ENCODE measurements at regions not wholly inside any gene's neighbourhood (a gene's known extent, or its start where the extent isn't known, plus 50 kb on each side); places are given as distances from the start of the nearest gene placed in this dataset.
"Not testable (repeated sequence)": the region's sequence is repeated elsewhere in the genome, so short reads cannot be mapped to it uniquely, and the experiment has no call there.

- not testable (repeated sequence) for DNase-seq (ENCODE audit: low read depth, low spot score); H3K4me3 ChIP-seq (ENCODE audit: low read length)
Measured at GRCh38 chr13:78056865-78057264, 138.2 kb upstream of the EDNRB start.

GRCh38 chr13:78054157-78054556 is 135.5 kb upstream of the EDNRB start:
- no peak overlapping the region for H3K4me3 ChIP-seq (ENCODE audit: low read length)
- no peak for DNase-seq (ENCODE audit: low read depth, low spot score)

- no peak overlapping the region for H3K4me3 ChIP-seq (ENCODE audit: low read length)
- no peak for DNase-seq (ENCODE audit: low read depth, low spot score)
Measured at GRCh38 chr13:78047151-78047550, 128.5 kb upstream of the EDNRB start.

GRCh38 chr13:78046331-78046730 is 127.7 kb upstream of the EDNRB start:
- H3K4me3 ChIP-seq (ENCODE audit: low read length), result no peak overlapping the region
- DNase-seq (ENCODE audit: low read depth, low spot score), result no peak

GRCh38 chr13:78045916-78046315 is 127.3 kb upstream of the EDNRB start:
- H3K4me3 ChIP-seq (ENCODE audit: low read length), result no peak overlapping the region
- DNase-seq (ENCODE audit: low read depth, low spot score), result no peak

GRCh38 chr13:78041366-78041765 is 122.7 kb upstream of the EDNRB start:
- not testable (repeated sequence) for DNase-seq (ENCODE audit: low read depth, low spot score); H3K4me3 ChIP-seq (ENCODE audit: low read length)

- H3K4me3 ChIP-seq (ENCODE audit: low read length), result no peak overlapping the region
- no peak for DNase-seq (ENCODE audit: low read depth, low spot score)
Measured at GRCh38 chr13:78040205-78040830, 121.7 kb upstream of the EDNRB start.

- DNase-seq (ENCODE audit: low read depth, low spot score), result no peak
- H3K4me3 ChIP-seq (ENCODE audit: low read length), result no peak overlapping the region
Measured at GRCh38 chr13:78036841-78037240, 118.2 kb upstream of the EDNRB start.

GRCh38 chr13:78035500-78035899 is 116.9 kb upstream of the EDNRB start:
- H3K4me3 ChIP-seq (ENCODE audit: low read length), result no peak overlapping the region

GRCh38 chr13:78033509-78033908 is 114.9 kb upstream of the EDNRB start:
- no peak for DNase-seq (ENCODE audit: low read depth, low spot score)
- H3K4me3 ChIP-seq (ENCODE audit: low read length), result no peak overlapping the region

More at GRCh38 chr13:78035500-78035899, 116.9 kb upstream of the EDNRB start:
- no peak for DNase-seq (ENCODE audit: low read depth, low spot score)

GRCh38 chr13:78032132-78032531 is 113.5 kb upstream of the EDNRB start:
- DNase-seq (ENCODE audit: low read depth, low spot score), result no peak
- H3K4me3 ChIP-seq (ENCODE audit: low read length), result no peak overlapping the region

- DNase-seq (ENCODE audit: low read depth, low spot score), result no peak
- no peak overlapping the region for H3K4me3 ChIP-seq (ENCODE audit: low read length)
Measured at GRCh38 chr13:78030341-78030896, 111.8 kb upstream of the EDNRB start.

- no peak overlapping the region for H3K4me3 ChIP-seq (ENCODE audit: low read length)
- no peak for DNase-seq (ENCODE audit: low read depth, low spot score)
Measured at GRCh38 chr13:78029901-78030300, 111.3 kb upstream of the EDNRB start.

- no peak overlapping the region for H3K4me3 ChIP-seq (ENCODE audit: low read length)
Measured at GRCh38 chr13:78028960-78029359, 110.3 kb upstream of the EDNRB start.

GRCh38 chr13:78024996-78025395 is 106.4 kb upstream of the EDNRB start:
- H3K4me3 ChIP-seq (ENCODE audit: low read length), result no peak overlapping the region
- DNase-seq (ENCODE audit: low read depth, low spot score), result no peak

More at GRCh38 chr13:78028960-78029359, 110.3 kb upstream of the EDNRB start:
- DNase-seq (ENCODE audit: low read depth, low spot score), result no peak

- no peak overlapping the region for H3K4me3 ChIP-seq (ENCODE audit: low read length)
- peak; percentile 77 for DNase-seq (ENCODE audit: low read depth, low spot score)
Measured at GRCh38 chr13:78022164-78022877, 103.7 kb upstream of the EDNRB start.

- DNase-seq (ENCODE audit: low read depth, low spot score), result no peak
- H3K4me3 ChIP-seq (ENCODE audit: low read length), result no peak overlapping the region
Measured at GRCh38 chr13:78020861-78021260, 102.2 kb upstream of the EDNRB start.

- no peak for DNase-seq (ENCODE audit: low read depth, low spot score)
- H3K4me3 ChIP-seq (ENCODE audit: low read length), result no peak overlapping the region
Measured at GRCh38 chr13:78015782-78016181, 97.2 kb upstream of the EDNRB start.

GRCh38 chr13:78012046-78012445 is 93.4 kb upstream of the EDNRB start:
- H3K4me3 ChIP-seq (ENCODE audit: low read length), result no peak overlapping the region
- DNase-seq (ENCODE audit: low read depth, low spot score), result no peak

GRCh38 chr13:78004821-78005220 is 86.2 kb upstream of the EDNRB start:
- no peak for DNase-seq (ENCODE audit: low read depth, low spot score)
- no peak overlapping the region for H3K4me3 ChIP-seq (ENCODE audit: low read length)

- no peak overlapping the region for H3K4me3 ChIP-seq (ENCODE audit: low read length)
- DNase-seq (ENCODE audit: low read depth, low spot score), result no peak
Measured at GRCh38 chr13:77999746-78000145, 81.1 kb upstream of the EDNRB start.

Measured in Jurkat, Clone E6-1 (cell line).